NCI-H748 treated with DMSO at 0.1 percent for 48 hours (cell line): ENCODE measurements at regions not wholly inside any gene's neighbourhood (a gene's known extent, or its start where the extent isn't known, plus 50 kb on each side); places are given as distances from the start of the nearest gene placed in this dataset.

Source experiments
- DNase-seq: peaks from one replicate; lab custom pipeline; 2025; lab: John Stamatoyannopoulos, UW

- no peak for DNase-seq
Measured at GRCh38 chr2:64371727-64372126, 82.2 kb upstream of the LGALSL start.

DNA sequence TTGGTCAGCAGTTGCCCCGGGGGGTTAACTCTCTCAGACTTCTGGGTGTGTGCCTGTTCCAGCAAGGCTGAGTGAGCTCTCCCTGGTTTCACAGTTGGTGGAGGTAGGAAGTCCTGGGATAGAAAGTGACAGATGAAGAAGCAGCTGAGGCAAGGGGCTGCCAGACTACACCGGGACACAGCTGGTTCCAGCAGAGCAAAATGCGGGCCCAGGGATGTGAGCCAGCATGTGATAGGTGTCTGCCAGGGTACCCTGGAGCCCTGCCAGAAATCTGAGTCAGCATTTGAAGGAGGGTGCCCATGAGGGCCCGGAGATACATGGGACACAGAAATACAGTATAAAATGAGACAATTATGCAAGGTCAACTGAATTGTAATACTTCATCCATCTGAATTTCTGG lies 79.3 kb upstream of the LGALSL start:
- no peak for DNase-seq

- no peak for DNase-seq
Measured at GRCh38 chr2:64376926-64377325, 77.0 kb upstream of the LGALSL start.

DNA sequence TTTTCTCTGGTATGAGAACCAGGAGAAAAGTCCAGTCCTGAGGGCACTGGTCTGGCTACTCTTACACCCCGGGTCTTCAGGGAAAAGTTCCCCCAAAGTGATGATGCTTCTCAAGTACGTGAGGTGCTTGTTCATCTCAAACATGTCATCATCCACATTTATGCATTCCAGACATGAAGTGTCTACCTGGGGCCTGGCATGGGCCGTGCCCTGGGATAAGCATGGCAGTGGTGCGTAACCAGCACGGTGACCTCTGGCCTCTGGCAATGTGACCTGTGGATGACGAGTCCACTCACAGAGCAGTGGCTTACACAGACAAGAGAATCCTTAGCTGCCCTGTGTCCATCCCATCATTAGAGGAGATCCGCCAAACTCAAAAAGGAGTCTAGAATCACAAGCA lies 74.8 kb upstream of the LGALSL start:
- no peak for DNase-seq

GRCh38 chr2:64380853-64381527 lies 73.0 kb upstream of the LGALSL start:
- DNase-seq, result no peak

- DNase-seq, result no peak
Measured at GRCh38 chr2:64383016-64383591, 70.9 kb upstream of the LGALSL start.

GRCh38 chr2:64383881-64384280 lies 70.1 kb upstream of the LGALSL start:
- no peak for DNase-seq

- no peak for DNase-seq
Measured at GRCh38 chr2:64386676-64387075, 67.3 kb upstream of the LGALSL start.

DNA sequence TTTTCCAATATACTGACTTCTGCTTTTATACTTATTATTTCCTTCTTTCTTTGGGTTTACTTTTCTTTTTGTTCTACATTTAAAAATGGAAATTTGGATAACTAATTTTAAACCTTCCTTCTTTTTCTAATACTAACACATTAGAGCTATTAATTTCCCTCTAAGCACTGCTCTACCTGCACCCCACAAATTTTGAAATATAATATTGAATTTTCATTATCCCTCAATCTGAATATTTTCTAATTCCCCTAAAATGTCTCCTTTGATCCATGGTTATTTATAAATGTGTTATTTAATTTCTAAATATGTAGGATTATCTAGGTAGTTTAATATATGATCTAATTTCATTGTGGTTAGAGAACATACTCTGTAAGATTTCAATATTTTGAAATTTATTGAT lies 63.4 kb upstream of the LGALSL start:
- DNase-seq, result no peak

- DNase-seq, result no peak
Measured at GRCh38 chr2:64391424-64391823, 62.5 kb upstream of the LGALSL start.

DNA sequence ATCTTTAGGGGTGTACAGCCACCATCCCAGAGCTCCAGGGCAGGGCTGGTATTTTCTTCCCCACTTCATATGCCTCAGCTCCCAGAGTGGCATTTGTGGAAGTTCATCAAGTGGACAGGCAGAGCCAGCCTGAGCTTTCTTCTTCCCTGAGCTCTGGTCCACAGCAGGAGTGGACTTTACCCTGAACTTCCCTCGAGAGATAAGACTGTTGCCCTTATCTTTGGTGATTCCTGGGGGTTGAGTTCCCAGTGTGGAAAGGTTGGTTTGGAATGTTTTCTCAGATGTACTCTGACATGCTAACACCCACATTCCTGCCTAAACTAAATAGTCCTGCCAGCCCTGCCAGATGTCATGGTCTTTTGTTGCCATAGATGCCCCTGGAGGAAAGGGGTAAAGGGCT lies 62.0 kb upstream of the LGALSL start:
- DNase-seq, result no peak

- DNase-seq, result no peak
Measured at GRCh38 chr2:64392529-64392928, 61.4 kb upstream of the LGALSL start.

- DNase-seq, result no peak
Measured at GRCh38 chr2:64393383-64394010, 60.5 kb upstream of the LGALSL start.

GRCh38 chr2:64394153-64394552 lies 59.8 kb upstream of the LGALSL start:
- no peak for DNase-seq

- no peak for DNase-seq
Measured at GRCh38 chr2:64396001-64396400, 58.0 kb upstream of the LGALSL start.

- DNase-seq, result no peak
Measured at GRCh38 chr2:64396551-64396950, 57.4 kb upstream of the LGALSL start.

GRCh38 chr2:64398516-64399129 lies 55.3 kb upstream of the LGALSL start:
- no peak for DNase-seq

DNA sequence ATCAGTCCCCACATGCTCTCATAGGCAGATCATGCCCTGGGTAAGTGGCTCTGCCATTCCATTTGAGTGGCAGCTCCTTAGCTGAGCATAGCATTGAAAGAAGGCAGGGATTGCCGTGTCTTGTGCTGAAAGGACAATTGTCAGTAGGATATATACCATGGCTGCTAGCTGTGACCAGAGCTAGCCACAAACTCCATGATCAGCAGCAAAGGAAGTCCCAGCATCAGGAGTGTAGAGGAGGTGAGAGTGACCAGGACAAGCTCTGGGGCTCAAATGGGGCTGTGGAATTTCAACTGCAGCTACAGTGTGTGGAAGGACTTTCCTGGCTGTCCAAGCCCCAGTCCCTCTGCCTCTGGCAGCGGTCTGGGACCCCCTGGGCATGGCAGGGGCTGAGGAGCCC lies 54.4 kb upstream of the LGALSL start:
- DNase-seq, result no peak

DNA sequence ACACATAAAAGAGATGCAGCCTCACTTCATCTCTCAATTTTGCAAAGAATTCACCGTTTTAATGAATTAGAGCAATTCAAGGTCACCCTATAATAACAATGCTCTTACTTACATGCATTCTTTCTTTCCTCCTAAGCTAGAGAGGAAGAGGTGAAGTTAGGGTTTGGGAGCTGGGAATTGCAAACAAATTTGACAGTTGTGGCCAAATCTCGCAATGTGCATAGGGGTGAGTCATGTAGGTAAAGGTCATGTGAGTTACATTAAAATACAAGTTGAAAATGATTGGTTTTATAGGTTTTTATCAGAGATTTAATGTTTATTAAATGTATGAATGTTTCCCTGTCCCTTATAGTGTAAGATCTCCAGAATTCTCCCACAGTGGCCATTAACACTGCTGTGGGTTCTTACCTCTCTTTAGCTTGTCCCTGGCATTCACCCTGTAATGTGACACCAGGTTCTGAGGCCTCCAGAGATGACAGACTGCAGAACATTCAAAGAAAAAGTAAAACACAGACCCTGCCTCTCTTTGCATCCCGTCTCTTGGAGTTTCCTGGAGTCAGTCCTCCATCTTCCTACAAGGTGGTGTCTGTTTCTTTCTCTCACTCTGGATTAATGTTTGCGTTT lies 53.7 kb upstream of the LGALSL start:
- no peak for DNase-seq

GRCh38 chr2:64400733-64401528 lies 53.0 kb upstream of the LGALSL start:
- no peak for DNase-seq

- DNase-seq, result no peak
Measured at GRCh38 chr2:64401529-64401880, 52.5 kb upstream of the LGALSL start.

- DNase-seq, result no peak
Measured at GRCh38 chr2:64402876-64403275, 51.1 kb upstream of the LGALSL start.
